OCI-M1 (cell line): ENCODE measurements at regions not wholly inside any gene's neighbourhood (a gene's known extent, or its start where the extent isn't known, plus 50 kb on each side); places are given as distances from the start of the nearest gene placed in this dataset.

Experiments used
- DNase-seq: peaks from one replicate; lab custom pipeline; 2025; lab: John Stamatoyannopoulos, UW

DNA sequence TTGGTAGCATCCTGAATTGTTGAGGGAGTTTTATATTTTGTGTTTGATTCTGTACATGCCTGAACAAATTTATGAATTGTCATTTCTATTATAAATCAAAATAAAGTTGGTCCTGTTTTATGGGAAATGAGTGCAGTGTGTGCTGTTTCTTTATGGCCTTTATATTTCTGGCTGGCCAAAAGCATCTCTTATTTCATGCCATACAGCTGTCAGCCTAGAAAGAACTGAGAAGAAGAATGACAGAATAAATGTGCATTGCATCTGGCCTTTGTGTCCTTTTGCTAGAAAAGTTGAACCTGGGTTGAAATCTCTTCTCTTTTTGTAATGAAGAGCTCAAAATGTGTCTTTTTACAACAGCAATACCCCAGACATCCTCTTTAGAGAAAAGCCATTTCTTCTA, 474.7 kb upstream of the LRATD1 start:
- no peak for DNase-seq

DNA sequence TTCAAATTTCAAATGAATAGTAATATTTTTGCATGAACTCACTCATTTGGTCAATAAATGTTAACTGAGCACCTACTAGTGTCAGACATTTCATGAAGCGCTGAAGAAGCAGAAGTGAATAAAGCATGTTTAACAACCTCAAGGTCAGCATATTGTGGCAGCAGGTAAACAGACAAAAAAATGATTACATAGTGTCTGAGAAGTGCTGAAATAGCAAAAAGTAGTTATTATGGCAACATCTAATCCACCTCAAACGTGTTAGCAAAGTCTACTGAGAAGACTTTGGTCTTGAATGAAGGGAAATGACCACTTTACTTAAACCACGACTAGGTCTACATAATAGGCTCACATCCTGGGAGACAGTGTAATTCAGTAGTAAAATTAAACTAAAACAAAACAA, 452.2 kb upstream of the LRATD1 start:
- no peak for DNase-seq

DNA sequence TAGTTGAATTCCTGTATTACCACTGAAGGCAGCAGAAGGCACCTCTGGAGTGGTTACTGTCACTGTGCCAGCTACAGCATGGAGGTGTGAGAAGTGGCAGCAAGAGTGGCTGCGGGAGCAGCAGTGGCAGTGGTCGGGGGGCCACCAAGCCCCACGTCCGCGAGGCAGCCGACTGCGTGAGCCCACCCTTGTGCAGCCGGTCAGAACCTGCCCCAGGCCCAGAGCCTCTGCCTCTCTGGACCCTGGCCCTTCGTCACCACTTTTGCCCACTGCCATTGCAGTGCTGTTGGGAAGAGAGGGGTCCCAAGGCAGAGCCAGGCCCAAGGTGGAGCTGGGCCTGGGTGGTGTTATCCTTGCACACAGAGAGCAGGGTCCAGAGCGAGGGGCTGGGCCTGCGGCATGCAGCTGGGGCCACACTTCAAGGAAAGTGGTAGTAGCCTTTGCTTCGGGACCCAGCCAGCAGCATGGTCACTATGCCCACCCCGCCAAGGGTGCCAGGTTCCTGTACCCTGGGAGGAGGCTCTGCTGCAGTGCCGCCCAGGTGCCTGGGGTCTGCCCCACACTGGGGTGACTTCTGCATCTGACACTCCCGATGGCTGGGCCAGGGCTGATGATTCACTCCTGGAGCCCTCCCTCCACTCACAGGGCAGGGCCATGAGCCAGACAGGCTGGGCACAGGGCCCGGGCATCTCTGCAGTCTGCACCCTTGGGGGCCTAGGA, 450.1 kb upstream of the LRATD1 start:
- no peak for DNase-seq

DNA sequence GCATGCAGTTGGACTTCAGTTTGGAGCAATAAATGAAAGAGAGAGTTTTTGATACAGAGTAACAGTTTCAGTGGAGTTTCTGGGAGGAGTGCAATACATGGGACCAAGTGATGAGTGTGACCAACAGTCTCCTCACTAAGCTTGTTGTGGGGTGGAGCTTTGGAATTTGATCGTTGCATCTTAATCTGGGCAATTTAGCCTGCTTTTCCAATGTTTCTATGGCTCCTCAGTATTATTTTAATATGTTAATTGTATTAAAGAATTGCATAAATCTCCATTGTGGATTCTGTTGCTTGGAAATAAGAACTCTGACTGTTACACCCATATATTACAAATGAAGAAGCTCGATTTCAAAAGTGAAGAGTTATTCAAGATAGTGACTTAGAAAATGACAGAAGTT, 446.6 kb upstream of the LRATD1 start:
- no peak for DNase-seq

DNA sequence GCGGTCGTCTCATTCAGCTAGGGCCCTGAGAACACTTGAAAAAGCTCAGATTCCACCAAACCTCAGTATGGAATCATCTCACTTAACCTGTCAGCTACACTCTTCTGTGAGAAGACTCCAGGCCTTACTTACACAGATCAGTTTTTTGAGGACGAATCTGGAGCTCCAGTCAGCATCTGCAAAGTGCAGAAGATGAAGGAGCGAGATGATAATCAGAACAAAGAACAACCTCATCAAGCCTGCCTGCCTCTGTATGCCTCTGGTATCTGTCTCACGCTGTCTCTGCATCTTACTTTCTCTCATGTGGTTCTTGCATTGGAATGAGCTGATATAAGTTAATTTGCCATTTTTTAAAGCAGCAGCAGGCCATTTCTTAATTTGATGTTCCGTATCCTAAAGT, 444.1 kb upstream of the LRATD1 start:
- no peak for DNase-seq

DNA sequence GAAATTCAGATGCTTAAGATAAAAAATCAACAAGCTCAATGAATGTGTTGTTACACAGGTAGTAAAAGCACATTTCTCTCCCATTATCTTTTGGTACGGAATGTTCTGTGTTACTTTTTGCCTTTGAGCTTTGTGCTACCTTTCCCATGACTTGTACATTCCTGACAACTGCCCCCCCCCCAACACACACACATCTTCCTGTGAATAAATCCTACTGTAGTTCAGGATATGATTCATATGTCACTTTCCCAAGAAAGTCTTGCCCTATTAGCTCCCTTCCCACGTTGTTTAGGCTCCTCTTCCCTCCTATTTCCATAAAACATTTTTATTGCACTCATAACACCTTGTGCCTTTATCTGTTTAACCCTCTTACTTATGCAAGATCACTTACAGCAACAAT, 442.6 kb upstream of the LRATD1 start:
- no peak for DNase-seq

DNA sequence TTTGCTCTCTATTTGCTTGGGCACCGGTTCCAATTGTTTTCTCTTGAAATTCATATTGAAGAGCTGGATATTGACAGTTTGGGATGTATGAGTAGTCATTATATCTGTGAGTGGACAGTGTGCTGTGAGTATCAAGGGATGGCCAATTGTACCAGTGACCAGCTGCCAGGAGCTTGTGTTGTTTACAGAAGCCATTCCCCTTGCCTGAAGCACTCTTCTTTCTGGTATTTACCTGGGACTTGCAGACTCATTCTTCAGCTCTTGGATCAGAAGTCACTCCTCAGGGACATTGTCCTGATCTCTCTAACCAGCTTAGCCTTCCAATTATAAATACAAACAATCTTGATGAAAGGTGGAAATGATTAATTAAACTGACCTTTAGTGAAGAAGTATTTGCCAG, 438.3 kb upstream of the LRATD1 start:
- no peak for DNase-seq

DNA sequence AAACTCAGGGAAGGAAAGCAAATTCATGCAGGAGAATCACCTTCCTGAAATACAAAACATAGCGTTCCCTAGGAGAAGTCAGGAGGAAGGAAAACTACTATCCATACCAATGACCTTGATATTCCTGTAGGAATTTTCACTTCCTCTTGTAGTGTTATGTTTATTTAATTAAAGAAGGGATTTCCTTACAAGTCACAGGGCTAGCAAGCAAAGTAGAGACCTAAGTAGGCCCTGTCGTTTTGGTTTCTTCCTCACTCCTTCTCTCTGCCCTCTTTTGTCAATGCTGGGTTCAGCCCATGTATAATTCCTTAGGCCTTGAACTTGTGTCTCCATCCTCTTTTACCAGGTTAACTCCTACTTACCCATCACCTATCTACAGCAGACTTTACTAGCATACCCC, 435.2 kb upstream of the LRATD1 start:
- no peak for DNase-seq

DNA sequence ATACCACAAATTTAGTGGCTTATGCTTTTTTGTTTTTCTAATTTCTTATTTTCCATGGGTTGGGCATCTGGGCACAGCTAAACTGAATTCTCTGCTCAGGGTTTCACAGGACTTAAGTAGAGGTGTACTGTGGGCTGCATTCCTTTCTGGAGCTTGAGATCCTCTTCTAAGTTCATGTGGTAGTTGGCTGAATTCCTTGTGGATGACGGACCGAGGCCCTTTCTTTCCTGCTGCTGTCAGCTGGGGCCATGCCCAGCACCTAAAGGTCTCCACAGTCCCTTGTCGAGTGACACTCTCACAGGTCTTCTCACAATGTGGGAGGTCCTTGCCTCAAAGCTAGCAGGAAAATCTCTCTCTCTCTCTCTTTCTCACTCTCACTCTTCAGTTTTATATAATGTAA, 433.5 kb upstream of the LRATD1 start:
- no peak for DNase-seq

DNA sequence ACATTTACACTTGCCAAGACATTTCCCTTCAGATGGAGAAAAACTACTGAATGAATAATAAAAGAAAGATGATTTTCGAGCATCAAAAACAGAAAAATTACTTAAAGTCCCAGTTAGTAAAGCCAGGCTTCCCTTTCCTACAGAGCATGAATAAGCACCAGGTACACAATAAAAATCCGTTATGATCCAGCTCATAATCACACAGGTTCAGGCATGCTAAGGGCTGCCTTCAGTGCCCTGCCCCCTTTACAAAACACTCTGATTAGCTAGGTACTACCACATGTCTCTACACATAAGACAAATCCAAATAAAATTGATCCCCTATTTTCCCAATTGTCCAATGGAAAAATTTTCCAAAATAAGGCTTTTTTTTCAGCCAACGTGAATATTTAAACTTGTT, 413.2 kb upstream of the LRATD1 start:
- no peak for DNase-seq

DNA sequence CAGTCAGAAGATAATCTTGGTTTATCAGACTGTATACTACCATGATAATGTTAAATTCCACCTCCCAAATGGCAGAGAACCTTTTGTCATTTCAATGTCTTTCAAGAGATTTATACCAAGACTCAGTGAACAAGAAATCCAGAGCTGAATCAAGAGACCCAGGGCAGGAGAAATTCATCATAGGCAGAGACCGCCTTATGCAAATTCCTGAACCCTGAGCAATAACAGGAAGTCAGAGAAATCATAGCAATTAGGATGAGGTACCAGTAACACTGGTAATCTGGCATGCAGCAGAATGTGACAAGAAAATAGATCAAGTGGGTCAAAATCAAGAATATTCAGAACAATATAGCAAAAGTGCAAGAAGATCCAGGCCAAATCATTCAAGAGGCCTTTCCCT, 412.4 kb upstream of the LRATD1 start:
- DNase-seq, result no peak

DNA sequence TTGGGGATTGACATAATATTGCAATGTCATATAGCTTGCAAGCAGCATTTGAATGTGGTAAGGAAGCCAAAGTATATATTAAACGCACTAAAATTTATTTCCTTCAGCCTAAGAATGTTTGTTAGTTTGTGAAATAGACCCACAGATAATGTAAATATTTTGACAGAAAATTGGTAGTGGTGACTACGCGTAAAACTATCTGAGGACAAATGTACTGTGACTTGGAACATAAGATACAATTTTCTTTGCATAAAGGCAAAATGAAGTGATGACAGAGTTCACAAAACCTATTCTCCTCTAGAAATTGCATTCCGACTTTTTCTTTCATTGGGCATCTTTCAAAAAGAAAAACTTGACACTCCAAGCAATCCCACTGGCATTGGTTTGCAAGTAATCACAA, 411.1 kb upstream of the LRATD1 start:
- DNase-seq, result no peak

DNA sequence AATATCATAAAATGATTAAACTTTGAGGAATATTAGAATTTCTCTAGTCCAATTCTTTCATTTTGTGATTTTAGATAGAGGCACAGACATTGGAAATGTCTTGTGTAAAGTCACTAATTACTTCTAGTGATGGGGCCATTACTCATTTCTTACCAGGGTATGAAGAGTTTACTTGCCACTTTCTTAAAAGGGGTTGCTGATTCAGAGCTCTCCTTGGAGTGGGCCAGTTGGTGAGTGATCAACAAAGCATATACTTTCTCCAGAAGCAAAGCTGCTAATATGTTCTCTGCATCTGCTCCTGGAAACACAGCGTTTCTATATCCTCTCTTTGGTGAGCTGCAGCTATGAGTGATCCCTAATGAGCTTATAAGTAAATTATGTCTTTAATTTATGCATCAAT, 408.9 kb upstream of the LRATD1 start:
- DNase-seq, result no peak

DNA sequence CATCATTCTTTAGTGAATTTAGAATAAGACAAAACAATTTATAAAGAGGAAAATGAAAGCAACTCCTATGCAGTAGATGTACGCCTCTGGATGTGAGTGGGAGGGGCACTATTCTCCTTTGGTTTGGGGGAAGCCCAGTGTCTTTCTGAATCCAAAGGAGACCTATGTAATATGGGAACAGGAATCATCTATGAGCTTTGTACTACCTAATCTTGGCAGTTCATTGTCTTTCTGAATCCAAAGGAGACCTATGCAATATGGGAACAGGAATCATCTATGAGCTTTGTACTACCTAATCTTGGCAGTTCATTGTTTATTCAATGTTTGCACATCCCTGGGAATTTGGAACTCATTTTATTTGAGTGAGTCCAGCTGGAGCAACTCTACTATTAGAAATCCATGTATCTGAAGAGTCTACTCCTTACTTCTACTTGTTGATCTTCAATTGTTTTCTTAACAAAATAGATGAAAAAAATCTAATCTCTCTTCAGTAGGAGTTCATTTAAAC, 401.1 kb upstream of the LRATD1 start:
- no peak for DNase-seq

DNA sequence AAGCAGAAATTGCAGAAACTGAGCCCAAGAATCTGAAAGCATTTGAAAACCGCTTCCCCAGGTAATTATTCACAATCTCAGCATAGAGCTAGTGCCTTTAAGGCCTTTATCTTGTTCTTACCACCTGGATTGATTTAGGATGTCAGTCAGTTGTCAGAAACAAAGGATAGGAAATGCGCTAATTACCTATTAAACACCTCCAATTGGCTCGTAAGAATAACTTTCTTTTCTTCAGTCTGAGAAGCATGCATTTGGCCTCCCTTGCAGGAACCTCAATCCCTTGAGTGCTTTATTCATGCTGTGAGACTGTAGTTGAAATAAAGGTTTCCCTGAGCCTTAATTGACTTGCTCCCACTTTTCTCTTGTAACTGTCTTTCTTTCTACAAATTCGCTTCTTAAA, 400.3 kb upstream of the LRATD1 start:
- DNase-seq, result no peak

DNA sequence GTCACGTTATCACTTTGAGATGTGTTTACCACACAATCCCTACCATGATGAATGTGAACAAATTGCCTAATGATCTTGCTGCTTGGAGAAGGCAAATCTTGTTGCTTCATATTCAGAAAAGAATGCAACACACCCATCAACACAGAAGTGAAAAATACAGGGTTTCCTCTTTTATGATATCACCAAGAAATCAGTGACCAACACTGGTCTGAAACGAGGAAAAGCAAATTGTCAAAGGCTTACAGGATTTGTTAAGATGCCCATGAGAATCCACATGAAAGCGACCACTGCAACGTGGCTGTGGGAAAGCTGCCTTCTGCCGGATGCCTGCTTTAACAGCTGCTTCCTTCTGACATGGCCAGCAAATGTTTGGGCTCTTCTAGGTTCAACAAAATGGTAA, 397.6 kb upstream of the LRATD1 start:
- no peak for DNase-seq

DNA sequence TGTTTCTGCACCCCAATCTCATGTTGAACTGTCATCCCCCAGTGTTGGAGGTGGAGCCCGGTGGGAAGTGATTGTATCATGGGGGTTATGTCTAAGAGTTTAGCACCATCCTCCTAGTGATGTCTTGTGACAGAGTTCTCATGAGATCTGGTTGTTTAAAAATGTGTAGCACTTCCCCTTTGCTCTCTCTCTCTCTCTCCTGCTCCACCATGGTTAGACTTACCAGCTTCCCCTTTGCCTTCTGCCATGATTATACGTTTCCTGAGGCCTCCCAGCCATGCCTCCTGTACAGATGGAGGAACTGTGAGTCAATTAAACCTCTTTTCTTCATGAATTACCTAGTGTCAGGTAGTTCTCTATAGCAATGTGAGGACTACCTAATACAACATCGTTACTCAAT, 396.9 kb upstream of the LRATD1 start:
- DNase-seq, result peak; percentile 65

DNA sequence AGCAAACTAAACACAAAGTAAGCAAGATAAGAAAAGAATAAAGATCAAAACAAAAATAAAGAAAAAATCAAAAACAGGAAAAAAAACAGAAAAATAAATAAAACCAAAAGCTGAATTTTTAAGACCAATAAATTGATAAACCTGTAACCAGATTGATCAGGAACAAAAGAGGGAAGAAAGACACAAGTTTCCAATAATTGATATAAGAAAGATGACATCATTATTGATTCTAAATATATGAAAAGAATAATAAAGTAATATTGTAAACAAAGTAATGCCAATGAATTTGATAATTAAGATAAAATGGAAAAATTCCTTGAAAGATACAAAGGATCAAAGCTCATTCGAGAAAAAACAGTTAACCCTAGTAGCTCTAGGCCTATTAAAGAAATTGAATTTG, 394.6 kb upstream of the LRATD1 start:
- no peak for DNase-seq

DNA sequence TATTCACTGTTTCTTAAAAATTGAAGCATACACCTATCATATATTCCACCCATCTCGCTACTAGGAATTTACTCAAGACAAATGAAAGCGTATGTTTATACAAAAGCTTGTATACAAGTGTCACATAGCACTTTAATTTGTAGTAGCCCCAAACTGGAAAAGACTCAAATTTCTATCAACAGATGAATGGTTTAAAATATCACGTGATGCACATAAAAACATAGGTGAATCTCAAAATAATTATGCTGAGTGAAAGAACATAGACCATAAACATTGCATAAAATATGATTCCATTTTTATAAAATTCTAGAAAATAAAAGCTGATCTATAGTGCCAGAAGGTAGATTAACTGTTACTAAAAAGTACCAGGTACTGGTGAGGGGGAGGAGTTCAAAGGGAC, 392.9 kb upstream of the LRATD1 start:
- DNase-seq, result no peak

DNA sequence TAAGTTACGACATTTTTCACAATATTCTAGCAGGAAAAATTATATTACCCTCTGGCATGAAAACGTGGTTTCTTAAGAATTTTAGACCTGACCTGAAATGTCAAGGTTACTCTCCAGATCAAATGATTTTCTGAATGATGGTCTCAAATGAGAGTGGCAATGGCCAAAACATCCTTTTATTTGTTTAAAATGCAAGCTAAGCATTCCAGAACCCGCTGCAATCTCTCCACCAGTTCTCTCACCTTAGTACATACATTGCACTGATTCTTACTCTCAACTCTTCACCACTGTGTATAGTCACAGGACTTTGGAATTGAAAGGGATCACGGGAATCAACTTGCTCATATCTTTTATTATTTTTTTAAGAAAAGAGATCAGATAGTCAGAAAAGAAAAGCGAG, 391.6 kb upstream of the LRATD1 start:
- no peak for DNase-seq

DNA sequence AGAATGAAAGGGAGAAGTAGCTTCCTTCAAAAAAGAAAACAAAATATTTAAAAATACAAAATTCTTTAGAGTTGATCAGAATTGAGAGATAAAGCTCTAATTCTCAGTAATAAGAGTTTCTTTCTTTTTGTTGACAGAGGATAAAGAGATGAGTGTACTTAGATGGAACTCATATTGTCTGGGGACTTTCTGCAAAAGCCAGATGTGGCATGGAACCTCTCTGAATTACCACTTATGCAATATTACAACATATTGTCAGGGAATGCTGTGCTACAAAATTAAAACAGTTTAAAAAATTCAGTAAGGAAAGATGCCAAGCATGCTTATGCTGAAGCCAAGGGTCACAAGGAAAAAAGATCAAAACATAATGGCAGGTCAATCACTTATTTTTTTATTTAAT, 386.6 kb upstream of the LRATD1 start:
- DNase-seq, result no peak

DNA sequence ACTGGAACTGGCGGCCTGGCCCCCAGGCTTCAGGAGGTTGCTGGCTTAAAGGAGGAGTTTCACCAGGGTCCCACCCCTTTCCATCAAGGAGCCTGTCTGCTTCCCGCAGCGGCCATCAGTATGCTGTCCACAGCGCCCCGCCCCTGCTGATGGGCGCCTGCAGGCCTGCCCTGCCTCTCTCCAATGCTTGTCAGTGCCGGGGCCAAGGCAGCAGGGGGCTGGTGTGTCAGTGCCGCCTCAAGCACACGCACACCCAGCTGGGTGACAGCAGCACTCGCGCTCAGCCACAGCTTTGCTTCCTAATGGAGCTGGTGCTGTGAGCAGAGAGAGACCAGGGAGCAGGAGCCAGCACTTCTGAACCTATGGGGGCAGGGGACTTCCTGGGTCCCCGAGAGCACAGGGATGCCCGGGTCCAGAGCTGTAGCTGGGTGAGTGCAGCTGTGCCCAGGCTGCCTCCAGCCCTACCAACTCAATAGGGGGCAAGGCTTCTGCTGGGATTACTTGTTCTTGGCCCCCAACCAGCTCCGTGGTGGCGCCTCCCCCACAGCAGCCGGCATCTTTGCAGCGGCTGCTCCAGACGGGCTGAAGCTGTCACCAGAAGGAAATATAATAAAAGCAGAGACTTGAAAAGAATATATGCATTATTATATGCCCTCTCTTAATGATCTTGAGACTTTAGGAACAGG, 377.2 kb upstream of the LRATD1 start:
- no peak for DNase-seq

DNA sequence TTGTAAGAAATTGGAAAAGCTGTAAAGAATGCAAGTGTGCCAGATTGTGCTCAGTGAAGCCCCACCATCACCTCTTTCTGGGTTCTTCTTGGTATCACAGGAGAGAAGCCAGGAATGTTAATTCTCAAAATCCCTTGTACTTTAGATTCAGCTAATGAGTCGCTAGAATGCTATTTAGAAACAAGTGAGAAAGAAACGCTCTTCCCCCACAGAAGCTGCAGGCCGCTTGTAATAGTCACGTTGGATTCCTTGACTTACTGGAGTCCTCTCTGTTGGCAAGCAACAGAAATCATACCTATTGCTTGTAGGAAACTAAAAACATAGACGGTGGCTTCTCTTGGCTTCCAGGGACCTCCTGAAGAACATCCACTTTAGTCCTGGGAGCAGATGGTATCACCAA, 375.6 kb upstream of the LRATD1 start:
- no peak for DNase-seq
